Eye (tissue), 1 donor: ENCODE measurements at regions not wholly inside any gene's neighbourhood (a gene's known extent, or its start where the extent isn't known, plus 50 kb on each side); places are given as distances from the start of the nearest gene placed in this dataset.

Experiments used
- DNase-seq: peaks from one replicate; pipeline ENCODE4 v3.0.0-alpha.2; 2015

- DNase-seq: no peak
These were observed 62.0 kb upstream of the CLMN start for GRCh38 chr14:95381726-95382125.

GRCh38 chr14:95380350-95381042 lies 60.8 kb upstream of the CLMN start:
- no peak for DNase-seq

GRCh38 chr14:95379634-95380033 lies 59.9 kb upstream of the CLMN start:
- DNase-seq: no peak

GRCh38 chr14:95375539-95376109 lies 55.9 kb upstream of the CLMN start:
- DNase-seq: no peak

GRCh38 chr14:95374239-95374997 lies 54.7 kb upstream of the CLMN start:
- DNase-seq: no peak

- no peak for DNase-seq
These were observed 50.4 kb upstream of the CLMN start for GRCh38 chr14:95370076-95370475.
